SH-SY5Y (cell line): ENCODE measurements at regions not wholly inside any gene's neighbourhood (a gene's known extent, or its start where the extent isn't known, plus 50 kb on each side); places are given as distances from the start of the nearest gene placed in this dataset.

Experiments
- GATA2 ChIP-seq: IDR thresholded peaks from 2 replicates; pipeline ENCODE4 v1.6.1; 2011; ENCODE audit warnings: mild to moderate bottlenecking, low read depth, low read length
- GATA3 ChIP-seq: IDR thresholded peaks from 2 replicates; pipeline ENCODE4 v1.6.1; 2011; ENCODE audit warnings: low read depth, mild to moderate bottlenecking, low read length, moderate library complexity

- TF ChIP-seq GATA3 (no peak), GATA2 (no peak)
Observed at GRCh38 chr6:130526466-130526865, 160.6 kb downstream of the TMEM200A start.

GRCh38 chr6:130527173-130527572 lies 161.4 kb downstream of the TMEM200A start:
- TF ChIP-seq GATA3: no peak
- TF ChIP-seq GATA2: no peak

- TF ChIP-seq GATA3: no peak
- TF ChIP-seq GATA2: no peak
Observed at GRCh38 chr6:130529569-130530149, 163.8 kb downstream of the TMEM200A start.

GRCh38 chr6:130534627-130535026 lies 168.8 kb downstream of the TMEM200A start:
- TF ChIP-seq GATA3 (no peak), GATA2 (no peak)

GRCh38 chr6:130535242-130535641 lies 169.4 kb downstream of the TMEM200A start:
- TF ChIP-seq GATA3 (no peak), GATA2 (no peak)

- TF ChIP-seq GATA3: no peak
- TF ChIP-seq GATA2: no peak
Observed at GRCh38 chr6:130537447-130537846, 171.6 kb downstream of the TMEM200A start.

- no peak for TF ChIP-seq GATA2
- TF ChIP-seq GATA3: no peak
Observed at GRCh38 chr6:130547723-130548122, 181.9 kb downstream of the TMEM200A start.

- no peak for TF ChIP-seq GATA3
- TF ChIP-seq GATA2: no peak
Observed at GRCh38 chr6:130557481-130558112, 191.8 kb downstream of the TMEM200A start.

- TF ChIP-seq GATA3: no peak
- TF ChIP-seq GATA2: no peak
Observed at GRCh38 chr6:130558131-130558530, 192.3 kb downstream of the TMEM200A start.

- no peak for TF ChIP-seq GATA2
- no peak for TF ChIP-seq GATA3
Observed at GRCh38 chr6:130559166-130559565, 193.3 kb downstream of the TMEM200A start.

- TF ChIP-seq GATA3: no peak
- TF ChIP-seq GATA2: no peak
Observed at GRCh38 chr6:130560231-130560630, 194.4 kb downstream of the TMEM200A start.

- TF ChIP-seq GATA3: no peak
- no peak for TF ChIP-seq GATA2
Observed at GRCh38 chr6:130565696-130566095, 199.9 kb downstream of the TMEM200A start.

- TF ChIP-seq GATA3 (no peak), GATA2 (no peak)
Observed at GRCh38 chr6:130574146-130574545, 208.3 kb downstream of the TMEM200A start.

- TF ChIP-seq GATA2 (no peak), GATA3 (no peak)
Observed at GRCh38 chr6:130575557-130575956, 209.7 kb downstream of the TMEM200A start.

- TF ChIP-seq GATA3: no peak
- no peak for TF ChIP-seq GATA2
Observed at GRCh38 chr6:130575971-130576370, 210.2 kb downstream of the TMEM200A start.

- TF ChIP-seq GATA2: no peak
- no peak for TF ChIP-seq GATA3
Observed at GRCh38 chr6:130577178-130577919, 211.5 kb downstream of the TMEM200A start.
